Right lobe of liver (tissue), 6 donors: ENCODE measurements at regions not wholly inside any gene's neighbourhood (a gene's known extent, or its start where the extent isn't known, plus 50 kb on each side); places are given as distances from the start of the nearest gene placed in this dataset.

ENCODE experiments used
- ATAC-seq, 4 donors: fragments of 200-7000 bp; cut with Tn5 transposase; one replicate each; pipeline ENCODE4 v1.9.1; 2020; ENCODE audit warnings: mild to moderate bottlenecking in 4 of 4, moderate library complexity in 4 of 4
- DNase-seq, 3 donors: peaks; one replicate each; pipeline ENCODE4 v3.0.0-alpha.2; 2020
- H3K27ac ChIP-seq, 3 donors: fragments of 200-600 bp; one replicate each; pipeline ENCODE4 v1.8.0; 2022
- H3K27me3 ChIP-seq, 2 donors: fragments of 200-600 bp; one replicate each; pipeline ENCODE4 v1.8.0; 2022
- H3K36me3 ChIP-seq, 4 donors: fragments of 200-600 bp; sonication (generic) in 1 of 4; one replicate each; pipeline versions ENCODE4 v1.5.1 to v1.8.0; 2017 to 2022; ENCODE audit warnings: control low read depth in 1 of 4
- H3K4me1 ChIP-seq, 4 donors: fragments of 200-600 bp; sonication (generic) in 1 of 4; one replicate each; pipeline versions ENCODE4 v1.5.1 to v1.8.0; 2017 to 2022; ENCODE audit warnings: control low read depth in 1 of 4
- H3K4me3 ChIP-seq, 3 donors: fragments of 200-600 bp; one replicate each; pipeline ENCODE4 v1.8.0; 2022
- H3K9me3 ChIP-seq, 4 donors: fragments of 200-600 bp; sonication (generic) in 1 of 4; one replicate each; pipeline versions ENCODE4 v1.5.1 to v1.8.0; 2017 to 2022; ENCODE audit warnings: control low read depth in 1 of 4
- POLR2A ChIP-seq: fragments of 450-650 bp; IDR thresholded peaks from one replicate; pipeline ENCODE4 v1.6.1; 2017; ENCODE audit warnings: antibody characterized with exemption, mild to moderate bottlenecking
- WGBS: methylation state at CpG from one replicate; pipeline ENCODE4 v1.1.6; 2018; ENCODE audit warnings: low coverage, low lambda C conversion rate; ENCODE audit not compliant: insufficient coverage; ENCODE audit errors: missing lambda C conversion rate; 5-methylcytosine and 5-hydroxymethylcytosine counted together
- intact Hi-C, 2 donors: fragments of 100-400 bp; cut with DNase I; formaldehyde crosslinking; loops; one replicate each; pipeline versions ENCODE4 v1.11.2 to v1.14.1; 2022
- TF ChIP-seq, protein P1 (sequence below), 4 donors: fragments of 200-600 bp in 3 of 4; fragments of 450-650 bp in 1 of 4; IDR thresholded peaks; one replicate each; pipeline versions ENCODE4 v1.5.1 to v1.8.0; 2016 to 2022; ENCODE audit warnings: antibody characterized with exemption in 4 of 4, mild to moderate bottlenecking in 2 of 4
- donor health status: DM: no; HTN: yes; CAD: no.
- donor health status: DM: no; HTN: no; CAD: no.
- donor health status: DM: no; HTN: no; CAD: no.
- donor health status: DM: no; HTN: yes; CAD: no.
- donor health status: DM: no; HTN: yes; CAD: no.

DNA sequence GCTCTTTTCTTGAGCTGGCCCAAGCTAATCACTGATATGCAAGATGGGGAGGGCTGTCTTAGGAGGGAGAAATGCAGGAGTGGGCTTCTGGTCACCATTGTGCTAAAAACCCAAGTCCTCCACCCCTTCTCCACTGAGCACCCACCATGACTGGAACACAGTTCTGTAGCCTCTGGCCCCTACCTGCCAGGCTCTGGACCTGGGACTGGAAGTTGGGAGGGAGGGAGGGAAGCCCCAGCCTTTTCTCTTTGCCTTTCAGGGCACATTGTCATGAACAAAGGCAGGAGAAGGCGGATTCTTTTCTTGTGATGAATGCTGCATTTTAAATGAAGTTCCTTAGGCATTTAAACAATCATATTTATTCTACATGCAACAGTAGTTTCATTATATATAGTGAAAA is 559.1 kb upstream of the TRPC7 start:
- DNase-seq (no peak), ATAC-seq (no peak)
- no peaks in the 10 kb centered on the region for H3K4me1 ChIP-seq
- TF ChIP-seq POLR2A = no peak
- TF ChIP-seq, protein P1, sequence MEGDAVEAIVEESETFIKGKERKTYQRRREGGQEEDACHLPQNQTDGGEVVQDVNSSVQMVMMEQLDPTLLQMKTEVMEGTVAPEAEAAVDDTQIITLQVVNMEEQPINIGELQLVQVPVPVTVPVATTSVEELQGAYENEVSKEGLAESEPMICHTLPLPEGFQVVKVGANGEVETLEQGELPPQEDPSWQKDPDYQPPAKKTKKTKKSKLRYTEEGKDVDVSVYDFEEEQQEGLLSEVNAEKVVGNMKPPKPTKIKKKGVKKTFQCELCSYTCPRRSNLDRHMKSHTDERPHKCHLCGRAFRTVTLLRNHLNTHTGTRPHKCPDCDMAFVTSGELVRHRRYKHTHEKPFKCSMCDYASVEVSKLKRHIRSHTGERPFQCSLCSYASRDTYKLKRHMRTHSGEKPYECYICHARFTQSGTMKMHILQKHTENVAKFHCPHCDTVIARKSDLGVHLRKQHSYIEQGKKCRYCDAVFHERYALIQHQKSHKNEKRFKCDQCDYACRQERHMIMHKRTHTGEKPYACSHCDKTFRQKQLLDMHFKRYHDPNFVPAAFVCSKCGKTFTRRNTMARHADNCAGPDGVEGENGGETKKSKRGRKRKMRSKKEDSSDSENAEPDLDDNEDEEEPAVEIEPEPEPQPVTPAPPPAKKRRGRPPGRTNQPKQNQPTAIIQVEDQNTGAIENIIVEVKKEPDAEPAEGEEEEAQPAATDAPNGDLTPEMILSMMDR (IDR thresholded peaks at IDR 0.05) = no peak
- WGBS = 29% methylated on average over 1 of the region's 1 CpG
- H3K9me3 ChIP-seq = no peaks in the 10 kb centered on the region
- no peak overlapping the region for H3K27ac ChIP-seq
- intact Hi-C loops = no loop called here
- no peaks in the 10 kb centered on the region for H3K27me3 ChIP-seq
- H3K36me3 ChIP-seq = no peaks in the 10 kb centered on the region
- H3K4me3 ChIP-seq = no peak overlapping the region

DNA sequence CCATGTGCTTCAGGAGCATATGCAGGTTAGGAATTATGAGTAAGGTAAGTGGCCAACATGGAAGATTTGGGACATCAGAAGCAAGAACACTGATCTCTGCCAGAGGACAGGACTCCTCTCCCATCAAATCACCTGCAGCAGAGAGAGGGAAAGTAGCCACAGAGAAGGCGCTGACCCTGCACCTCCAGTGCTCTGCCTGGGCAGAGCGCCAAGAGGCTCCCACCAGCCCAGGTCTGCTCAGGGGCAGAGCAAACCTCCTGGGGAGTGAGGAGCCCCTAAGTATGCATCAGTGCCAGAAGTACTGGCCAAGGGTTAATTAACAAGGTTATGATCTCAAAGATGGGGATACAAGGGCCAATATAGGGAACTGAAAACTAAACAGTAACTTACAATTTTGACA is 545.3 kb upstream of the TRPC7 start:
- WGBS = 20% methylated on average over 1 of the region's 2 CpGs
- H3K27ac ChIP-seq = no peak overlapping the region
- intact Hi-C loops = no loop called here
- TF ChIP-seq POLR2A = no peak
- TF ChIP-seq, protein P1 (IDR thresholded peaks at IDR 0.05) = no peak
- no peaks in the 10 kb centered on the region for H3K4me1 ChIP-seq
- DNase-seq = no peak
- ATAC-seq = no peak
- no peaks in the 10 kb centered on the region for H3K9me3 ChIP-seq
- no peaks in the 10 kb centered on the region for H3K27me3 ChIP-seq
- H3K36me3 ChIP-seq = no peaks in the 10 kb centered on the region
- no peak overlapping the region for H3K4me3 ChIP-seq

DNA sequence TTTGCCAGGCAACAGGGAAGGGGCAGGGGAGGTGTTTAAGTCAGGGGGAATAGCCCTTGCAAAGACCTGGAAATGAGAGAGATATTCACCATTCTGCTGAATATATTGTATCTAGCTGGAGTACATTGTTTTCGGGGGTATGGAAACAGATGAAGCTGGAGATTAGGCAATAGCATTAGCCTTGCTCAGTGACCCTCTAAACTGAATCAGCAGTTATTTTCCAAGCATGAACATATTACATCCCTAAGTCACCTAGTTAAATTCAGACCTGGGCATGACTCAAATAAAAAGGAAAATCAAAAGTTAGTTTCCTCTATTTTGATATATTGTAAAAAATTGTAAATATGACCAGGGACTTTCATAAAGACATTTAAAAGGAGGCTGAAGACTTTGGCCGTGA is 544.6 kb upstream of the TRPC7 start:
- intact Hi-C loops = no loop called here
- no peaks in the 10 kb centered on the region for H3K27me3 ChIP-seq
- ATAC-seq (no peak), DNase-seq (no peak)
- H3K27ac ChIP-seq = no peak overlapping the region
- H3K36me3 ChIP-seq = no peaks in the 10 kb centered on the region
- H3K9me3 ChIP-seq = no peaks in the 10 kb centered on the region
- no peaks in the 10 kb centered on the region for H3K4me1 ChIP-seq
- 38% methylated on average over 2 of the region's 2 CpGs for WGBS
- no peak overlapping the region for H3K4me3 ChIP-seq
- TF ChIP-seq, protein P1 (IDR thresholded peaks at IDR 0.05) = no peak
- no peak for TF ChIP-seq POLR2A

DNA sequence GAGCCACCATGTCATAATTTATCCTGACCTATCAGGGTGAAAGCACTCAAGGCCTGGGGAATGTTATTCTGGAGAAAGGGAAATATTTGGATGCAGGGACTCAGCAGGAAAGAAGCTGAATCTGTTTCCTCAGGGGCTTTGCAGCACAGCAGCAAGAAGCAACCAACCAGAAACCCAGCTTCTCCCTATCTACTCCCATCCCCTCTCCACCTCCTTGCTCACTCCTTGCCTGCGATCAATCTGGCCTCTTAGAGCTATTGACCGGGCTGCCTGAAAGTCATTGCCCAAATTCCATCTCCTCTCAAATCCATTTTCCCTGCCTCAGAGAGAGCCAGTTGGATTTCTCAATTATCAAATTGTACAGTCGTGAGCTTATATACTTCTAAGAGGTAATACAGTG is 542.0 kb upstream of the TRPC7 start:
- no peak overlapping the region for H3K4me3 ChIP-seq
- H3K27me3 ChIP-seq = no peaks in the 10 kb centered on the region
- ATAC-seq = no peak
- H3K36me3 ChIP-seq = no peaks in the 10 kb centered on the region
- intact Hi-C loops = no loop called here
- WGBS = 43% methylated on average over 3 of the region's 3 CpGs
- no peaks in the 10 kb centered on the region for H3K9me3 ChIP-seq
- H3K27ac ChIP-seq = no peak overlapping the region
- no peak for DNase-seq
- TF ChIP-seq, protein P1 (IDR thresholded peaks at IDR 0.05) = no peak
- TF ChIP-seq POLR2A = no peak
- no peaks in the 10 kb centered on the region for H3K4me1 ChIP-seq

DNA sequence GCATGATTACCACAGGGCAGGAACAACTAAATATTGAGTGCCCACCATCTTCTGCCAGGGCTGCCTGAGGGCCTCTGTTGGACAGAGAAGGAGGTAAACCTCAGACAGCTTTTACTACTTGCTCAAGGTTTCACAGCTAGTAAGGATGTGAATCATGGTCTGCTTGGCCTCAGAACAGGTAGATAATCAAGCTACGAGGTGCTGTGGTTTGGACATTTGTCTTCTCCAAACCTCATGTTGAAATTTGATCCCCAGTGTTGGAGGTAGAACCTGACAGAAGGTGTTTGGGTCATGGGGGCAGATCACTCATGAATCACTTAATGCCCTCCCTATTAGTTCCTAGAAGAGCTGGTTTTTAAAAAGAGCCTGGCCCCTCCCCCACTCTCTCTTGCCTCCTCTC is 541.2 kb upstream of the TRPC7 start:
- H3K4me3 ChIP-seq = no peak overlapping the region
- 13% methylated on average over 1 of the region's 1 CpG for WGBS

More for the DNA sequence above, 541.2 kb upstream of the TRPC7 start:
- DNase-seq (no peak), ATAC-seq (no peak)
- H3K27ac ChIP-seq = no peak overlapping the region
- TF ChIP-seq POLR2A = no peak
- TF ChIP-seq, protein P1 (IDR thresholded peaks at IDR 0.05) = no peak
- intact Hi-C loops = no loop called here
- H3K9me3 ChIP-seq = no peaks in the 10 kb centered on the region
- H3K4me1 ChIP-seq = no peaks in the 10 kb centered on the region
- no peaks in the 10 kb centered on the region for H3K36me3 ChIP-seq
- no peaks in the 10 kb centered on the region for H3K27me3 ChIP-seq
